Endothelial cell of umbilical vein (primary cell): ENCODE measurements at regions not wholly inside any gene's neighbourhood (a gene's known extent, or its start where the extent isn't known, plus 50 kb on each side); places are given as distances from the start of the nearest gene placed in this dataset.

ENCODE experiments used
- BruUV-seq: library from RNA; stranded (reverse); fragments of 400-500 nt; replicated peaks from 2 replicates; lab custom pipeline; 2021; lab: Mats Ljungman, UMichigan
- CTCF ChIA-PET: fragments of 300-600, 350-600 bp; sonication (Branson Sonifier 250); formaldehyde crosslinking; loops from one replicate; lab custom pipeline; 2021; ENCODE audit warnings: antibody characterized with exemption, inconsistent platforms; lab: Charles Lee
- POLR2A ChIA-PET: fragments of 300-600, 350-600 bp; sonication (Branson Sonifier 250); formaldehyde crosslinking; loops from one replicate; lab custom pipeline; 2021; ENCODE audit warnings: antibody characterized with exemption, inconsistent platforms; lab: Charles Lee
- DNase-seq: peaks from one replicate; pipeline ENCODE4 v3.0.0-alpha.2; 2011; ENCODE audit warnings: low read depth, low spot score
- FAIRE-seq: peaks from 2 replicates; lab custom pipeline; 2011; peaks lifted over from hg19 to GRCh38; lab: Jason Lieb, UNC
- H2AFZ ChIP-seq: 2 replicates; pipeline ENCODE4 v1.6.0; 2012; ENCODE audit warnings: low read depth, low read length, control low read depth, inconsistent platforms
- H3K27ac ChIP-seq: 2 replicates; pipeline ENCODE4 v1.5.1; 2011; ENCODE audit warnings: low read depth, mild to moderate bottlenecking, control low read depth, low read length, moderate library complexity; ENCODE audit not compliant: insufficient read depth
- H3K27me3 ChIP-seq, 2 experiments: 2 replicates each; pipeline versions ENCODE4 v1.6.0 to v1.6.1; 2011; ENCODE audit warnings: low read length in 2 of 2, mixed read lengths in 1 of 2; ENCODE audit not compliant: control insufficient read depth in 2 of 2, insufficient read depth in 2 of 2
- H3K36me3 ChIP-seq, 2 experiments: 2 replicates in 1 of 2; 3 replicates in 1 of 2; pipeline ENCODE4 v1.5.1; 2011; ENCODE audit warnings: low read length in 2 of 2, mild to moderate bottlenecking in 1 of 2, moderate library complexity in 1 of 2; ENCODE audit not compliant: control insufficient read depth in 2 of 2, insufficient read depth in 2 of 2; ENCODE audit errors: extremely low read depth in 1 of 2
- H3K4me1 ChIP-seq: 3 replicates; pipeline ENCODE4 v1.5.1; 2011; ENCODE audit warnings: mild to moderate bottlenecking, low read length; ENCODE audit not compliant: control insufficient read depth, insufficient read depth; ENCODE audit errors: extremely low read depth
- H3K4me2 ChIP-seq: 2 replicates; pipeline ENCODE4 v1.6.1; 2011; ENCODE audit warnings: low read length, control low read depth, mixed read lengths; ENCODE audit not compliant: insufficient read depth
- H3K4me3 ChIP-seq, 3 experiments: fragments of 200-600 bp in 1 of 3; sonication (generic), shearing (Covaris generic) in 1 of 3; replicated peaks in 1 of 3; 2 replicates each; pipeline ENCODE4 v1.5.1; 2011 to 2016; ENCODE audit warnings: control low read depth in 3 of 3, low read length in 3 of 3, mild to moderate bottlenecking in 2 of 3, inconsistent platforms in 1 of 3, low read depth in 1 of 3, moderate library complexity in 1 of 3; ENCODE audit not compliant: insufficient read depth in 1 of 3
- H3K79me2 ChIP-seq: 2 replicates; pipeline ENCODE4 v1.6.0; 2012; ENCODE audit warnings: low read length, inconsistent platforms; ENCODE audit not compliant: control insufficient read depth, insufficient read depth
- H3K9ac ChIP-seq: replicated peaks from 2 replicates; pipeline ENCODE3; 2011; ENCODE audit warnings: low read length, control low read depth; ENCODE audit not compliant: insufficient read depth; ENCODE audit errors: extremely low read depth
- H3K9me1 ChIP-seq: replicated peaks from 3 replicates; pipeline ENCODE4 v1.6.0; 2011; ENCODE audit warnings: mild to moderate bottlenecking, low read length; ENCODE audit not compliant: control insufficient read depth, insufficient read depth; ENCODE audit errors: extremely low read depth
- H3K9me3 ChIP-seq: replicated peaks from 2 replicates; pipeline ENCODE4 v1.5.1; 2012; ENCODE audit warnings: low read length, inconsistent platforms; ENCODE audit not compliant: control insufficient read depth, insufficient read depth
- H4K20me1 ChIP-seq: replicated peaks from 2 replicates; pipeline ENCODE3; 2011; ENCODE audit warnings: mild to moderate bottlenecking, low read length; ENCODE audit not compliant: control insufficient read depth, insufficient read depth; ENCODE audit errors: extremely low read depth
- EZH2 ChIP-seq: IDR thresholded peaks from 2 replicates; pipeline ENCODE4 v1.6.1; 2012; ENCODE audit warnings: borderline replicate concordance, low read depth, mild to moderate bottlenecking, moderate library complexity, low read length, inconsistent platforms; ENCODE audit not compliant: severe bottlenecking
- FOS ChIP-seq: IDR thresholded peaks from 2 replicates; pipeline ENCODE4 v1.6.1; 2011; ENCODE audit warnings: mild to moderate bottlenecking, low read length, moderate library complexity, borderline replicate concordance; ENCODE audit not compliant: insufficient read depth
- JUN ChIP-seq: IDR thresholded peaks from 2 replicates; pipeline ENCODE4 v1.6.1; 2011; ENCODE audit warnings: borderline replicate concordance, low read depth; ENCODE audit not compliant: insufficient read length, insufficient read depth
- dilution Hi-C: fragments of 300-500 bp; cut with MboI; formaldehyde crosslinking; loops from one replicate; pipeline ENCODE4 v1.15.0; 2019; ENCODE audit warnings: low sequenced_read_pairs; ENCODE audit not compliant: extremely low pct_ligation_motif_present
- intact Hi-C: fragments of 100-400 bp; cut with micrococcal nuclease; formaldehyde crosslinking; loops from one replicate; pipeline ENCODE4 v1.10.0; 2022

- Histone ChIP-seq H3K79me2 (no peaks in the 10 kb centered on the region), H3K9ac (no peak overlapping the region), H3K4me1 (no peaks in the 10 kb centered on the region), H3K4me2 (no peak overlapping the region), H3K9me1 (no peaks in the 10 kb centered on the region), H4K20me1 (no peaks in the 10 kb centered on the region), H3K27ac (no peak overlapping the region), H3K9me3 (no peaks in the 10 kb centered on the region), H2AFZ (no peak overlapping the region), H3K4me3 (no peak overlapping the region), H3K36me3 (no peaks in the 10 kb centered on the region), H3K27me3 (peaks cover 26 to 30% of the 10 kb centered on the region in 2 experiments)
- intact Hi-C loops (no loop called here), dilution Hi-C loops (no loop called here)
- FAIRE-seq (no peak), DNase-seq (no peak)
- TF ChIP-seq EZH2 (peak; percentile 18), FOS (no peak)
- BruUV-seq = no TSS peak
- CTCF ChIA-PET = no interaction called here
- POLR2A ChIA-PET = no interaction called here
These were observed 57.2 kb downstream of the FRMPD3 start for GRCh38 chrX:107506596-107507031.

GRCh38 chrX:107507093-107507743, 57.8 kb downstream of the FRMPD3 start:
- no peaks in the 10 kb centered on the region for H3K9me1 ChIP-seq
- no peaks in the 10 kb centered on the region for H3K79me2 ChIP-seq
- H3K9me3 ChIP-seq = no peaks in the 10 kb centered on the region
- intact Hi-C loops (no loop called here), dilution Hi-C loops (no loop called here)
- H3K36me3 ChIP-seq = no peaks in the 10 kb centered on the region
- TF ChIP-seq JUN = no peak
- peak; percentile 19 for TF ChIP-seq EZH2
- no peak overlapping the region for H3K4me3 ChIP-seq
- H2AFZ ChIP-seq = no peak overlapping the region
- FAIRE-seq = no peak
- BruUV-seq = no TSS peak
- ChIA-PET CTCF (no interaction called here), POLR2A (no interaction called here)
- no peak overlapping the region for H3K9ac ChIP-seq
- no peaks in the 10 kb centered on the region for H4K20me1 ChIP-seq
- H3K4me1 ChIP-seq = no peaks in the 10 kb centered on the region
- DNase-seq = no peak
- no peak overlapping the region for H3K4me2 ChIP-seq
- peaks cover 26 to 30% of the 10 kb centered on the region in 2 experiments for H3K27me3 ChIP-seq
- H3K27ac ChIP-seq = no peak overlapping the region
